GM12873 (cell line): ENCODE measurements at regions not wholly inside any gene's neighbourhood (a gene's known extent, or its start where the extent isn't known, plus 50 kb on each side); places are given as distances from the start of the nearest gene placed in this dataset.

Experiments
- TF ChIP-seq, protein P1 (sequence below): IDR thresholded peaks from 2 replicates; pipeline ENCODE4 v1.5.1; 2012; ENCODE audit warnings: low read depth, mild to moderate bottlenecking, moderate library complexity, low read length, control low read depth; ENCODE audit not compliant: insufficient read depth; ENCODE audit errors: missing control alignments

DNA sequence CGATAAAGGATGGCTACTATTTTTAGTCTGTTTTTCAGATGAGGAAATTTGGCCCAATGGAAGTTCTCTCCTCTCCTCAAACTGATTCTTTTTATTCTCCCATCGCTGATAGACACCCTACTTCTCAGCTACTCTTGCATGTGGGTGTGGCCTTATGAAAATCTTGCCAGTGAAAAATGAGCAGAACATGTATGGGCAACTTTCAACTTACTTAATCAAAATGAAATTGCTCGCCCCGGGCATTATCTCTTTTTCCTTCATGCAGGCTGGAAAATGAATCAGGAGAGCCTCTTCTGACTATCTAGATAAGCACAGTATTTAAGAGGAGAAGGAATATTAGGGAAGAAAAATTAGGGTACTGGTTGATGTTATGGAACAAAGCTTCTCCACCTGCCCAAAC lies 2354.7 kb upstream of the RAG2 start:
- TF ChIP-seq, protein P1, sequence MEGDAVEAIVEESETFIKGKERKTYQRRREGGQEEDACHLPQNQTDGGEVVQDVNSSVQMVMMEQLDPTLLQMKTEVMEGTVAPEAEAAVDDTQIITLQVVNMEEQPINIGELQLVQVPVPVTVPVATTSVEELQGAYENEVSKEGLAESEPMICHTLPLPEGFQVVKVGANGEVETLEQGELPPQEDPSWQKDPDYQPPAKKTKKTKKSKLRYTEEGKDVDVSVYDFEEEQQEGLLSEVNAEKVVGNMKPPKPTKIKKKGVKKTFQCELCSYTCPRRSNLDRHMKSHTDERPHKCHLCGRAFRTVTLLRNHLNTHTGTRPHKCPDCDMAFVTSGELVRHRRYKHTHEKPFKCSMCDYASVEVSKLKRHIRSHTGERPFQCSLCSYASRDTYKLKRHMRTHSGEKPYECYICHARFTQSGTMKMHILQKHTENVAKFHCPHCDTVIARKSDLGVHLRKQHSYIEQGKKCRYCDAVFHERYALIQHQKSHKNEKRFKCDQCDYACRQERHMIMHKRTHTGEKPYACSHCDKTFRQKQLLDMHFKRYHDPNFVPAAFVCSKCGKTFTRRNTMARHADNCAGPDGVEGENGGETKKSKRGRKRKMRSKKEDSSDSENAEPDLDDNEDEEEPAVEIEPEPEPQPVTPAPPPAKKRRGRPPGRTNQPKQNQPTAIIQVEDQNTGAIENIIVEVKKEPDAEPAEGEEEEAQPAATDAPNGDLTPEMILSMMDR, result no peak

DNA sequence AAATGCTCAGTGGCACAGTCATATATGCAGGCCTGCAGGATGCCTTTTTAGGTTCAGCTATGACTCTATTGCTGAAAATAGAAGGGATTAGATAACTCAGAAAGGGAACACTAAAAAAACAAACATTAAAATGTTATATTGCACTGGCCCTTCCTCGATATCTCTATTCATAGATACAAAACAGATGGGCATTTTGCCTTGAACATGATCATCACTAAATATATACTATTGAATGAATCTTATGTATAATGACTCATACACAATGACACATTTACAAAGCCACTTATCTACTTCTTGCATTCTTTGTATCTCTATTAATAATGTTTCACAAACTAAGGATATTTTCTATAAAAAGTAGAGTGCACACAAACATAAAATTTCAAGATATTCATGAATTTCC lies 2352.8 kb upstream of the RAG2 start:
- TF ChIP-seq, protein P1, result no peak

DNA sequence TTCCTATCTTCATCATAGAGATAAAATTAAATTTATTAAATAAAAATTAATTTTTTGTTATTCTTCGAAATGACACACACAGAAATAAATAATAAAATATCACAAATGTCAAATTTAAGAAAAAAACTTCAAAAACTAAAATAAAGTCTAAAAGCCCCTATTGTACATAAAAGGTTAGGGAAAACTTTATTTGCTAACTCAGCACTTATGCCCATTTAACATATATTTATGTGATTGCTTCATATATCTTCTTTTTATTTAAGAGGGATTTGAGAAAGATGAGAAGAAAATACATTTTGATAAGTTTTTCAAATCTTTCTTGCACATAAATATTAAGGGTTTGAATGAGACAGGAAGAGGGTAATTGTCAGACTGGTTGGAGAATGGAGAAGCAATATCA lies 2350.4 kb upstream of the RAG2 start:
- TF ChIP-seq, protein P1, result no peak

DNA sequence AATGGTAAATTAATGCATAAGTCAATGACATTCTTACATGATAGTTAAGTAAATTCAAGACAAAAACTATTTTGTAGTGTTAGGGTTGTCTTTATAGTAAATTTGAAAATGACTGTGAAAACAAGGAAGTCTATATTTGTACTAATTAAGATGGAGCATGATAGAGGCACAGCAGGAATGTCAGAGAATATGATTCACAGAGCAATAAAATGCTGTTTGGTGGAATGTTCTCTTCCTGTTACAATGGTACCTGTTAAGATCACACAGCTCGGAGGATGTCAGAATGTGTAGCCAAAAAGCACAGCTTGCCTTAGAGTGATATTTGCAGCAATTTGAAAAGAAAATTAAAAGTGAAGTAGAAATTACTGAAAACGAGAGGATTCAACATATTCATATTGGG lies 2339.7 kb upstream of the RAG2 start:
- TF ChIP-seq, protein P1, result no peak

DNA sequence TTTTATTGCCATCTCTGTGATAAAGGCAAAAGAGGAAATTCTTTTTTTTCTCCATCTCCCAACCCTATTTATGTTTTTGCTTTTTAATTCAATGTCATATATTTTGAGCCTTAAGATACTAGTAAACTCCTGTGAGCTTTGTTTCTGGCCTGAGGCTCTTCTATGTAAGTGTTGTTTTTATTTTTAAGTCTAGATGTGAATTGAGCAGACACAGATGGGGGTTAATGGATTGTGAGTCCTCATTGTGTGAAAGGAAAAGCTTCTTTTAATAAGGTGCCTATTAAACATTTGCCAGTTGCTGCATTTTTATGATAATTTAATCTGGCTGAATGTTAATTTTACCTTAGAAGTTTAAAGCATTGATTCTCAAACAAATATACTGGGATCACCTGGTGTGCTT lies 2337.9 kb upstream of the RAG2 start:
- TF ChIP-seq, protein P1, result no peak

DNA sequence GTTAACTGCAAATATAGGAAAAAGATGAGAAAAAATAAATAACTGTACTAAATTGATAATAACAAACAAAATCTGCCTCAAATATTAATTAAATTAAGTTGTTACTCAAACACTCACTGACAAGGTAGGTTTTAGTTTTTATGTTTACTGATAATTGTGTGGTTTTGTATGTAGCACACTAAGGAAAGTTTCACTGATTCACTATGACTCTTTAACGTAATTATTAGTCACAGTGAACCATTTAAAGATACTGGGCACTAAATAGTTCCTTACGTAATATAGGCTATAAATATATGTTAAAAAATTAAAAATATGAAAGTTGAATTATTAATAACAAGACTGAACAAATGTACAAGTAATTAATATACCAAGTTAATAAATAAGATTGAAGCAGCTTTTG lies 2330.0 kb upstream of the RAG2 start:
- TF ChIP-seq, protein P1, result no peak

DNA sequence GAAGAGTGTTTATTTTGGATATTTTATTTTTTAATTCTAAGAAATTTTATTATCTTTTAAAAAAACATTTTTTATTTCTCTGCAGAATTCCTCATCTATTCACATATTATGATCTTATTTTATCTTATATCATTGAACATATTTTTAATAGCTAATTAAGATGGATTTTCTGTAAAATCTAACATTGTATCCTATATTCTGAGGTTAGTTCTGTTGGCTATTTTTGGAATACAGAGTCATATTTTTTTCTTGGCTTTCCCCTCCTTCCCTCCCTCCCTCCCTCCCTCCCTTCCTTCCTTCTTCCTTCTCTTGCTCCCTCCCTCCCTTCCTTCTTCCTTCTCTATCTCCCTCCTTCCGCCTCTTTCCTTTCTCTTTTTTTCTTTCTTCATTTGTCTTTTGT lies 2326.6 kb upstream of the RAG2 start:
- TF ChIP-seq, protein P1, result no peak
